Stimulated activated CD4-positive, alpha-beta T cell treated with anti-CD3 and anti-CD28 coated beads, Interleukin-15, amount 100 ng/mL, for 48 hours (primary cell): ENCODE measurements at regions not wholly inside any gene's neighbourhood (a gene's known extent, or its start where the extent isn't known, plus 50 kb on each side); places are given as distances from the start of the nearest gene placed in this dataset.

Experiments
- DNase-seq, 2 donors: peaks; one replicate each; pipeline ENCODE4 v3.0.0-alpha.2; 2020; ENCODE audit warnings: low read depth in 2 of 2

GRCh38 chr2:205937211-205937610 is 148.8 kb downstream of the INO80D start:
- no peak for DNase-seq

- no peak for DNase-seq
These were observed 149.5 kb downstream of the INO80D start for GRCh38 chr2:205936446-205936845.

DNA sequence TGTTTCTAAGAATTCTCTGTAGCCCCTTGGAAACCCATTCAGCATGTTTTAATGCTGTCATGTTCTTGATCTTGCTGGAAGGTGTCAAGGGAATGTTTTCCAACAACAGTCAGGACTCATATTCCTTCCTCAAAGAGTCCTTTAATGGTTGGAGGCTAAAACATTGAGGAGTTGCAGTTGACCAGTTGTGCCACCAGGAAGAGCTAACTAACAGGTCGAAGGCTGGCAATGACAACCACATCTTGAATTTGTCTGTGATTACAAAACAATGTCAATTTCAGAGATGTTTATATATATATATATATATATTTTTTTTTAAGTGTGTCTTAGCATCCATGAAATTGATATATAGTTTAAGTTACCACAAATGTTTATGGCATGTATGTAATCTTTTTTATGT is 151.5 kb downstream of the INO80D start:
- DNase-seq, result no peak

DNA sequence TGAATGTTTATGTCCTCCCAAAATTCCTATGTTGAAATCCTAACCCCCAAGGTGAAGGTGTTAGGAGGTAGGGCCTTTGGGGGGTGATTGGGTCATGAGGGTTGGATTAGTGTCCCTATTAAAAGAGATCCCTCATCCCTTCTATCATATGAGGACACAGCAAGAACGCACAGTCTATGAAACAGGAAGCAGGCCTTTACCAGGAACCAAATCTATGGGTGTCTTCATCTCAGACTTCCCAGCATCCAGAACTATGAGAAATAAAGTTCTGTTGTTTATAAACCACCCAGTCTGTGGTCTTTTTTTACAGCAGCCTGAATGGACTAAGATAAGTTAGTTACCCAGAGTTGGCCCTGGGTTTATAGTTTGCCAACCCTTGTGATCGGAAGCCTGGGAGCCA is 153.1 kb downstream of the INO80D start:
- no peak for DNase-seq

DNA sequence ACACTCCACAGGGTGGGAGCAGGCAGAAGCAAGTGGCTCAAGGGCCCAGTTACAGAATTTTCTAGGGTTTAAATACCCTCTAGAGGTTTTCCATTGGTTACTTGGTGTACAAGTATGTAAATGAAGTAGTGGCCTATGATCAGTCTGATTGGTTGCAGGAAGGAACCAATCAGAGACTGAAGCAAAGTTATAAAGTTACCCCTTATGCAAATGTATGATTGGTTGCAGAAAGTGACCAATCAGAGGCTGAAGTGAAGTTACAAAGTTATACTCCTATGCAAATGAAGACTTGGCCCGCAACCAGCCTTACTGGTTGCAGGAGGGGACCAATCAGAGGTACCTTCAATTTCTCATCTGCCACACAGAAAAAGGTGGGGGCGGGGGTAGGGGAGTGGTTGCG is 154.6 kb downstream of the INO80D start:
- no peak for DNase-seq

- DNase-seq, result no peak
These were observed 155.8 kb downstream of the INO80D start for GRCh38 chr2:205930209-205930608.

- DNase-seq, result no peak
These were observed 156.6 kb downstream of the INO80D start for GRCh38 chr2:205929246-205929942.

- peak; percentile 47 to 66 for DNase-seq
These were observed 160.3 kb downstream of the INO80D start for GRCh38 chr2:205925373-205926337.

- no peak for DNase-seq
These were observed 161.3 kb downstream of the INO80D start for GRCh38 chr2:205924676-205925075.

- DNase-seq, result no peak
These were observed 170.8 kb downstream of the INO80D start for GRCh38 chr2:205915130-205915524.

DNA sequence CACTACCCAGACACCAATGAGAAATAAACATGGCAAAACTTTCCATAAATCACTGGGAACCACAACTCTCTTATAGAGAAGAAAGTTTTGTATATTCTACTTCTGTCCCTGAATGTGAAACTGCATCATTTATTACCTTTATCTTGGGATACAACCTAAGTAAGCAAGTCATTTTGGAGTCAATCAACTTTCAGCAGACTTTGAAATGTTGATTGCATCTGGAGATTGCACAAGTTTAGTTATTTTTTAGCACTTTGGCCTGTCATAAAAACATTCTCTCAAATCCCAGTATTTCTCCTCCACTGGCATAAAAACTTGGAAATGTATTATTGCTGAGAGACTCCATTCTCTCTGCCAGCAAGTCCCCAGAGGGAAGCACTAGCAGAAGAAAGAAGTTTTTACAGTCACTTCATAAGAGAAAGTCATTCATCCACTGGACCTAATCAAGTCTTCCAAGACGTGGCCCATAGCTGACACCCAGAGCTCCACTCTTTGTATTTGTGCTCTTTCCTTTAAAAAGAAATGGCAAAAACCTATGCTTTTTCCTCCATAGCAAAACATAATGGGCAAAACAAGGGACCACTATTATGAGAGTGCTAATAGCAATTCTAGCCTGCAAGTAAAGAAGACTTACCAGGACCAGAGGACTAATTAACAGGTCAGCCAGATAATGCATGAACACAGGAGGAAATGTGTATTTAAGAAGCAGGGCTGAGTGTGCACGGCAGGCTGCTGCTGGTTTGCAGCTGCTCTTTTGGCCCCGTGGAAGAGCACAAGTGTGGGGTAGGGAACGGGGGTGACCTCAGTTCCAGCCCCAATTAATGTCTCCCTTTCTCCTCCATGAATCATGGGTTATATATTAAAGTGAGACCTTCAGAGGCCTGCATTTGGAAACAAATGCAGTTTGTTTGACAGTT is 171.5 kb downstream of the INO80D start:
- DNase-seq, result no peak

GRCh38 chr2:205913668-205914067 is 172.3 kb downstream of the INO80D start:
- DNase-seq, result no peak

- DNase-seq, result no peak
These were observed 174.7 kb downstream of the INO80D start for GRCh38 chr2:205911306-205911705.

GRCh38 chr2:205909184-205909572 is 176.8 kb downstream of the INO80D start:
- no peak for DNase-seq

DNA sequence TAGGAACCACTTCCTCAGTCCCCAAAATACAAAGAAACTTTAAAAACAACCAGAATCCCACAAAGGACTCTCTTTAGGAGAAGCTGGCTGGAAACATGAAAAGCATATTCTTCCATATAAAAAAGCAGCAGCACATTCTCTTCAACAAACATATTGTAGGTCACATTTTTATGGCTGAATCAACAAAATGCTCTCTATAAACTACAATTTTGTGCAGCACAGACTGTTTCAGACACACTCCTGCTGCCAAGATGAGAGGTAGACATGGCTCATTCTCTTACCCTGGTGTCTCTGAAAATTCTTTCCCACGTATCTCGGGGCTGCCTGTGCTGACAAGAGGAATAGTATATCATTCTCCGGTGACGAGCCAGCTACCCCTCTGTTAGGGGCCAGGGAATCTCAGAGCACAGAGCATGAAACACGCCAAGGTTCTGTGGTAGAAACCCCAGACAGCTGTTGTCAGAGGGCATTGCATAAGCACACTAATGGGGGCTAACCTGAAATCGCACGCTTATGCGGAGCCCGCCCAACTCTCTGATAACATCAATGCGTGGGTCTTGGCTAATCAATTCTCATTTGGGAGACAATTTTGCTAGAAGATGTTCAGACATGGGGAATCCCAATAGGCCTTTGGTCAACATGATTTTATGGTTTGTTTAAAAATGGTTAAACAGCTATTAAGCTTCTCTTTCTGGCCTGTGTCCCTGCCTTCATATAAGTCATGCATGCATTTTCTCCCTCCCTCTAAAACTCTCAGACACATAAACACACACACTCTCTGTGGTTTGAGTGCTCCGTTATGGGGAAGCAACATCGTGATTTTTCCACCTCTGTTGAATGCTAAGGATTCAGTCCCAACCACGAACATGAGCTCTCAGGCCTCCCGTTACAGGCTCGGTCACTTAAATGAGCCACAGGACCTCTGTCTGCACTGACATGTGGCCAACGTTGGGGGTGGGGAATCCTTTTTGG is 177.5 kb downstream of the INO80D start:
- DNase-seq, result no peak

DNA sequence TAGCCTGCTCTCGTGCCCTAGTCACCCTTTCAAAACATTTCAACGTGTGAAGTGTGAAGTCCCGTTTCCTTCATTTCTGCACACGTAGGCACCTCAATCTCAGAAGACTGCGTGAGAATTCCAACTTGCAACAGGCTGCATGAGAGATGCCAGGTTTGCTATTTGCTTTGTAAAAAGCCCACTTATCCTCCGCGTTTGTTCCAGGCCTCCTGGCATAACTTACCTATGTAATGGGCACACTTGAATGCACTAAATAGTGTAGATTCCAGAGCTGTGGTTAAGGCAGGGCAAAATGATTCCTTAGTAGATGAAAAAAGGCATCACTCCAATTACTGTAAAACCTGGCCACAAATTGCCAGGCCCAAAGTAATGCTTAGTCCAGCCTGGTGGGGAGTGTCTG is 179.6 kb downstream of the INO80D start:
- DNase-seq, result no peak

DNA sequence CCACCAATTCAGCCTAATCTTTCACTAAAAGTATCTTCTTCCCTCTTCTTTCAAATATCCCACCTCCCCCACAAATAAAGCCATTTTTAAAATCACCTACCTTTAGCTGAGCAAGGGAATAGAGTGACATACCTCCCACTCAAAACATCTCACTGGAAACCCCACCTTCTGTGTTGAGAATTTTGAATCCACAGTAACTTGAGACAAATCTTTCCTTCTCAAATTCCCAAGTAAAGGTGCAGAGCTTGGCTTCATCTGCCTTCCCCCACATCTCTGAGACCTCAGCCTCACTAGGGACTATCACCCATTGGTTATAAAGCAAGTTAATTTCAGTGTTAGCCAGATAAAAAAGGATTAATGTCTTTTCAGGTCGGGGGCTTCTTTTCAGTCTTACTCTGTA is 180.4 kb downstream of the INO80D start:
- no peak for DNase-seq

DNA sequence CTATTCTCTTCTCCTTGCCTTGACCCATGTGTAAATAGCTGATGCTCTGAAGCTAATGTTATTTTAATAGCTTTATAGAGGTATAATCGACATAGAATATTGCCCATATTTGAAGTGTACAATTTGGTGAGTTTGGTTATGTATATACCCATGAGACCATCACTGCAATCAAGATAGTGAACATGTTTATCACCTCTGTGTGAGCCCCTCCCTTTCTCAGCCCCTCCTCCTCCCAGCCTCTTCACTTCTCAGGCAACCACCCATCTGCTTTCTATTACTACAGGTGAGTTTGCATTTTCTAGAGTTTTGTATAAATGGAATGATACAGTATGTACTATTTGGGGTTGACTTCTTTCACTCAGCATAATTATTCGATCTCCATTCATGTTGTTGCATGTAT is 181.1 kb downstream of the INO80D start:
- DNase-seq, result no peak

DNA sequence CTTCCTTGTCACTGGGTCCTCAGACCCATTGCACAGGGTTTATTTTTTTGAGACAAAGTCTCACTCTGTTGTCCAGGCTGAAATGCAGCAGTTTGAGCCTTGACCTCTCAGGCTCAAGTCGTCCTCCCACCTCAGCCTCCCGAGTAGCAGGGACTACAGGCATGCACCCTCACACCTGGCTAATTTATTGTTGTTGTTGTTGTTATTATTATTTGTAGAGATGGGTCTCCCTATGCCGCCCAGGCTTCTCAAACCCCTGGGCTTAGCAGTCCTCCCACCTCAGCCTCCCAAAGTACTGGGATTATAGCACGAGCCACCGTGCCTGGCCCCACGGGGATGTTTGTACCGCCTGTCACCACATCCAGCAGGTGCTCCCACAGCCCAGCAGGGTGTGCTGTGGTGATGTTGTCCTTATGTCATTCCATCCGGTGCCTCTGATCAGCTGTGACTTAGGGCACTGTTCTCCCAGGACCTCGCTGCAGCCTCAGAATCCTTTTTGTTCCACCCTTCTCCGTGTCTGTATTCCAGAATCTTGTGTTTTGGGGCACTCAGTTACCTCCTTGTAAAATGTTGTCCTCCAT is 182.3 kb downstream of the INO80D start:
- no peak for DNase-seq

- no peak for DNase-seq
These were observed 183.1 kb downstream of the INO80D start for GRCh38 chr2:205902900-205903237.
